GM20000 (cell line): ENCODE measurements at regions not wholly inside any gene's neighbourhood (a gene's known extent, or its start where the extent isn't known, plus 50 kb on each side); places are given as distances from the start of the nearest gene placed in this dataset.
A peak's percentile ranks its signal among the peaks of the same experiment; 100 is the strongest.

Experiments
- DNase-seq: peaks from one replicate; pipeline ENCODE4 v3.0.0; 2012; ENCODE audit warnings: low spot score
- TF ChIP-seq, protein P1 (sequence below): IDR thresholded peaks from 2 replicates; pipeline ENCODE4 v1.5.1; 2012; ENCODE audit warnings: mild to moderate bottlenecking, control low read depth; ENCODE audit errors: extremely low read depth, missing control alignments

DNA sequence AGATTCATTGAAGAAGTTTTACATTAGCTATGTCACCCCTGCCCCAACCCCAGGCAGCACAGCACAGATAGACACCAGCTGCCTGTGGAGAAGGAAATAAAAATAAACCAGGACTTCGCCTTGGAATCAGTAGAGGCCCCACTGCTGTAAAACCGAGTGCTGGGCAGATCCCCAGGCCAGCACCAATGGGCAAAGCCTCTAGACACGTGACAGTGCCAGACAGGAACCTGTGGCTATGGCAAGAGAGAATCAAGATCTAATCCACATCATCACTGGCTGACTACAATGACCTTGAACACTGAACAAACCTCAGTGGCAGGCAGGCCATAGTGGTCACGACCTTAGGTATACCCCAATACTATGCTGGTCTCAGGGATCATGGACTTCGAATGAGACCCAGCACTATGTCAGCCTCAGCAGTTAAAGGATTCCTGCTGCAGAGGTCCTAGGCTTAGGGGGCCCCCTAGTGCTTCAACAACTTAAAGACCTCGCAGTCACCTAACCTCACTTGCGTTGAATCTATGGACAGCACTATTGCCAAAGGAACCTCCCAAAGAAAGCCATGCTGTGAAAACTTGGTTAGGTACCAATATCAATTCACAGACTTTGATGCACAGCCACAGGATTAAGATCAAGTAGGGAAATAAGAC lies 2118.6 kb upstream of the C9orf72 start:
- TF ChIP-seq, protein P1, sequence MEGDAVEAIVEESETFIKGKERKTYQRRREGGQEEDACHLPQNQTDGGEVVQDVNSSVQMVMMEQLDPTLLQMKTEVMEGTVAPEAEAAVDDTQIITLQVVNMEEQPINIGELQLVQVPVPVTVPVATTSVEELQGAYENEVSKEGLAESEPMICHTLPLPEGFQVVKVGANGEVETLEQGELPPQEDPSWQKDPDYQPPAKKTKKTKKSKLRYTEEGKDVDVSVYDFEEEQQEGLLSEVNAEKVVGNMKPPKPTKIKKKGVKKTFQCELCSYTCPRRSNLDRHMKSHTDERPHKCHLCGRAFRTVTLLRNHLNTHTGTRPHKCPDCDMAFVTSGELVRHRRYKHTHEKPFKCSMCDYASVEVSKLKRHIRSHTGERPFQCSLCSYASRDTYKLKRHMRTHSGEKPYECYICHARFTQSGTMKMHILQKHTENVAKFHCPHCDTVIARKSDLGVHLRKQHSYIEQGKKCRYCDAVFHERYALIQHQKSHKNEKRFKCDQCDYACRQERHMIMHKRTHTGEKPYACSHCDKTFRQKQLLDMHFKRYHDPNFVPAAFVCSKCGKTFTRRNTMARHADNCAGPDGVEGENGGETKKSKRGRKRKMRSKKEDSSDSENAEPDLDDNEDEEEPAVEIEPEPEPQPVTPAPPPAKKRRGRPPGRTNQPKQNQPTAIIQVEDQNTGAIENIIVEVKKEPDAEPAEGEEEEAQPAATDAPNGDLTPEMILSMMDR, result no peak
- DNase-seq, result peak; percentile 13

DNA sequence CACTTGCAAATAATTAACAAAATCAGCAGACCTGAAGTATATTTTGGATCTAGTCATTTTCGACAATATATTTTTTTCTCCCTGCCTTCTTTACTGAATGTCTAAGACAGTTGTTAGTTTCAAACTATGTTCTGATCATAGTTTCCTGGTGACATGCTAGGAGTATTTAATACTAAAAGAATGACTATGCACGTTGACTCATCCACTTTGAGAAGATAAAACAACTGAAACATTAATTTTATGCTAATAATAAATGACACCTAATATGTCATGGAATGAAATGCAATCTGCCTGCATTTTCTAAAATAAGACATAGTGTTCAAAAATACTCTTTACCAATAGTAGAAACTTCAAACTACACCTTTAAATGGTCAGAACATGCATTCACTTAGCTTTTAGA lies 2123.7 kb upstream of the C9orf72 start:
- DNase-seq, result no peak
- TF ChIP-seq, protein P1, result no peak

GRCh38 chr9:29701559-29701958 lies 2128.3 kb upstream of the C9orf72 start:
- TF ChIP-seq, protein P1, result no peak
- DNase-seq, result no peak

DNA sequence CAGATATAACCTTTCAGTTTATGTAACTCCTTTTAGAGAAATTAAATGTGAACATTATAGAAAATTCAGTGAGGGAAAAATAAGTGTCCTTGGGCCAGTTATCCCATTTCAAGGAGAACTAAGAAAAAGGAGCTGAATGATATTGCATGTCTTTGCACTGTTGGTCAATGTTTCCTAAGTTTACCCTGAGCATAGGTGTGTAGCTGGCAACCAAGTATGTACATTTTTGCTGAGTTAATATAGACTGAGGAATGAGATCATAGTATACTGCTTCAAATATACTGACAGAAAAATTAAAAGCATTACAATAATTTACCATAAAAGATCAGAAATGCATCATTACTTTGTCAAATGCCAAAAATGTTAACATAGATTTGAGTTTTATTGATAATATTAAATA lies 2128.7 kb upstream of the C9orf72 start:
- no peak for DNase-seq
- TF ChIP-seq, protein P1, result no peak

DNA sequence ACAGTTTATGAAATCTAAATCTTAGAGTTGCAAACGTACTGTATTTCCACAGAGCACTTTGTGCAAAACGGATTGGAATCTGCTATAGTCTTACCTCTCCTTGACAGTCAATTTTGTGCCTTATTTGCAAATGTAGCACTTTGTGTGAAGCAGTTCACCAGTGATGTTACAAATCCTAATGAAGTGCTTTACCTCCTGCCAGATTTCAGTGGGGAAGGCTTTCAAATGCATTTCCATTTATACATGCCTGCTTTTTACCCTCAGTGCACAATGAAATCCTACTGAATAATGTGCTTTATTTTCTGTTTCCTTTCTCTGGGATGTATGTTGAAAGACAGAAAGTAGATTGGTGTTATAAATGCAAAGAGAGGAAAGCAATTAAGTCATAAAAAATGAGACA lies 2141.6 kb upstream of the C9orf72 start:
- TF ChIP-seq, protein P1, result no peak
- no peak for DNase-seq

GRCh38 chr9:29717631-29718030 lies 2144.3 kb upstream of the C9orf72 start:
- no peak for DNase-seq
- TF ChIP-seq, protein P1, result no peak

- TF ChIP-seq, protein P1, result no peak
- DNase-seq, result no peak
These were observed 2156.9 kb upstream of the C9orf72 start for GRCh38 chr9:29730163-29730562.
